ENCODE measurements at regions not wholly inside any gene's neighbourhood (a gene's known extent, or its start where the extent isn't known, plus 50 kb on each side); places are given as distances from the start of the nearest gene placed in this dataset.

DNA sequence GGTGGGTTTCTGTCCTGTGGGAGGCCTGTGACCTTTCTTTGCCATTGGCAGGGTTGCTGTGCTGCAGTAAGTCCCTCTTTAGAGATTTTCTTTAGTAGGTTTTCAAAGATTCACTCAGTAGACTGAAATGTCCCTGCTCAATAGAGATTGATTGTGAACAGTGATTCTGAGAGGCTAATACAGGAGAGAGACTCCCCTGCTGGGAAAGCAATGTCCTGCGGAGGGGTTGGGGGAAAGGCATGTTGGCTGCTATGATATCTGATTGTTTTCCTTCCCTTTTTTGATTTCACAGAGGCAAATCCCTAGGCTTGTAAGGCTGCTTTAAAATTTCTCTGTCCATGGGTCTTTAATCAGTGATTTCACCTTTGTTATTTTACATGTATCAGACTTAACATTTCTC is 589.9 kb downstream of the ADGRL2 start:
- TF ChIP-seq, protein P1, sequence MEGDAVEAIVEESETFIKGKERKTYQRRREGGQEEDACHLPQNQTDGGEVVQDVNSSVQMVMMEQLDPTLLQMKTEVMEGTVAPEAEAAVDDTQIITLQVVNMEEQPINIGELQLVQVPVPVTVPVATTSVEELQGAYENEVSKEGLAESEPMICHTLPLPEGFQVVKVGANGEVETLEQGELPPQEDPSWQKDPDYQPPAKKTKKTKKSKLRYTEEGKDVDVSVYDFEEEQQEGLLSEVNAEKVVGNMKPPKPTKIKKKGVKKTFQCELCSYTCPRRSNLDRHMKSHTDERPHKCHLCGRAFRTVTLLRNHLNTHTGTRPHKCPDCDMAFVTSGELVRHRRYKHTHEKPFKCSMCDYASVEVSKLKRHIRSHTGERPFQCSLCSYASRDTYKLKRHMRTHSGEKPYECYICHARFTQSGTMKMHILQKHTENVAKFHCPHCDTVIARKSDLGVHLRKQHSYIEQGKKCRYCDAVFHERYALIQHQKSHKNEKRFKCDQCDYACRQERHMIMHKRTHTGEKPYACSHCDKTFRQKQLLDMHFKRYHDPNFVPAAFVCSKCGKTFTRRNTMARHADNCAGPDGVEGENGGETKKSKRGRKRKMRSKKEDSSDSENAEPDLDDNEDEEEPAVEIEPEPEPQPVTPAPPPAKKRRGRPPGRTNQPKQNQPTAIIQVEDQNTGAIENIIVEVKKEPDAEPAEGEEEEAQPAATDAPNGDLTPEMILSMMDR (conservative IDR thresholded peaks at IDR 0.05; ENCODE audit: low read depth, low read length), result no peak
- no peak for TF ChIP-seq EZH2 (IDR thresholded peaks at IDR 0.05; ENCODE audit: borderline replicate concordance, low read depth, low read length, poor library complexity, severe bottlenecking)

Data from A673 (cell line).